Immature natural killer cell (primary cell): ENCODE measurements at regions not wholly inside any gene's neighbourhood (a gene's known extent, or its start where the extent isn't known, plus 50 kb on each side); places are given as distances from the start of the nearest gene placed in this dataset.

Experiments
- DNase-seq, 3 donors: peaks; one replicate each; pipeline ENCODE4 v3.0.0; 2022; ENCODE audit warnings: mixed read lengths in 1 of 3
- H3K27ac Mint-ChIP-seq, 6 donors: one replicate each; pipeline ENCODE4 v1.8.0; 2020; ENCODE audit warnings: mixed read lengths in 6 of 6, mild to moderate bottlenecking in 5 of 6, inconsistent platforms in 4 of 6, moderate library complexity in 3 of 6
- H3K27me3 Mint-ChIP-seq, 3 donors: one replicate each; pipeline ENCODE4 v1.8.0; 2020 to 2021; ENCODE audit warnings: low read depth in 3 of 3, mild to moderate bottlenecking in 3 of 3, mixed read lengths in 3 of 3, moderate library complexity in 3 of 3, inconsistent platforms in 1 of 3
- H3K36me3 Mint-ChIP-seq, 3 donors: one replicate each; pipeline ENCODE4 v1.8.0; 2020; ENCODE audit warnings: mixed read lengths in 3 of 3, inconsistent platforms in 2 of 3, mild to moderate bottlenecking in 2 of 3
- H3K4me1 Mint-ChIP-seq, 2 donors: one replicate each; pipeline ENCODE4 v1.8.0; 2020; ENCODE audit warnings: inconsistent platforms in 2 of 2, mild to moderate bottlenecking in 2 of 2, mixed read lengths in 2 of 2, moderate library complexity in 1 of 2
- H3K4me3 Mint-ChIP-seq, 5 donors: one replicate each; pipeline ENCODE4 v1.8.0; 2020; ENCODE audit warnings: mild to moderate bottlenecking in 5 of 5, mixed read lengths in 5 of 5, inconsistent platforms in 3 of 5, moderate library complexity in 3 of 5
- H3K9me3 Mint-ChIP-seq, 6 donors: one replicate each; pipeline ENCODE4 v1.8.0; 2020; ENCODE audit warnings: mild to moderate bottlenecking in 6 of 6, mixed read lengths in 6 of 6, inconsistent platforms in 4 of 6, moderate library complexity in 3 of 6

- peaks cover 2 to 5% (median 2%) of the 10 kb centered on the region in 3 donors for H3K27me3 Mint-ChIP-seq
- H3K27ac Mint-ChIP-seq = no peak overlapping the region
- no peak overlapping the region for H3K4me3 Mint-ChIP-seq
- peaks cover 0 to 3% (median under 1%) of the 10 kb centered on the region in 6 donors for H3K9me3 Mint-ChIP-seq
- no peak for DNase-seq
- H3K4me1 Mint-ChIP-seq = no peaks in the 10 kb centered on the region
- no peaks in the 10 kb centered on the region for H3K36me3 Mint-ChIP-seq
Observed at GRCh38 chr15:25514522-25514921, 75.7 kb upstream of the UBE3A start.

GRCh38 chr15:25512957-25513356 is 74.1 kb upstream of the UBE3A start:
- no peak for DNase-seq
- Mint-ChIP-seq H3K36me3 (no peaks in the 10 kb centered on the region), H3K4me1 (no peaks in the 10 kb centered on the region), H3K27me3 (peaks cover 0 to 5% (median 2%) of the 10 kb centered on the region in 3 donors), H3K9me3 (peaks cover 0 to 3% (median under 1%) of the 10 kb centered on the region in 6 donors), H3K27ac (no peak overlapping the region), H3K4me3 (no peak overlapping the region)

- Mint-ChIP-seq H3K4me1 (no peaks in the 10 kb centered on the region), H3K36me3 (no peaks in the 10 kb centered on the region), H3K27ac (no peak overlapping the region), H3K9me3 (peaks cover 0 to 3% (median under 1%) of the 10 kb centered on the region in 6 donors), H3K4me3 (no peak overlapping the region), H3K27me3 (peaks cover 2 to 3% (median 2%) of the 10 kb centered on the region in 3 donors)
- DNase-seq = no peak
Observed at GRCh38 chr15:25510146-25510545, 71.3 kb upstream of the UBE3A start.

DNA sequence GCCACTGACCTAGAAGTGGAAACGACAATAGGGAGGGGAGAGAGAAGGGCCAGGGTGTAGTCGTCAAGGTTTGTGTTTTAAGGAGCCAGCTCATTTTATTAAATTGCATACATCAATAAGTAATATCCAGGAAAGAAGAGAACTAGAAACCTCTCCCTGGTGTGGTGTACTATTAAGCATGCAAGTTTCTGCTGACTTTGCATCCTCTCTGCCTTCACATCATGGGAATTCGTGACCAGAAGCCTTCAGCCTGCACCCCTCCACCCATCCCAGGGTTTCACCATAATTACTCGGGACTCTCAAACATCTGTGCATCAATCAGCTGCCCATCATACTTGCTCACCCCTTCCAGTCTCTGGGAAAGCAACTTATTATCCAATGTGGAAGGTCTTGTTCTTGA is 70.9 kb upstream of the UBE3A start:
- no peak overlapping the region for H3K27ac Mint-ChIP-seq
- H3K4me1 Mint-ChIP-seq = no peaks in the 10 kb centered on the region
- no peak overlapping the region for H3K4me3 Mint-ChIP-seq
- H3K9me3 Mint-ChIP-seq = peaks cover 0 to 3% (median under 1%) of the 10 kb centered on the region in 6 donors
- no peaks in the 10 kb centered on the region for H3K36me3 Mint-ChIP-seq
- DNase-seq = no peak
- peaks cover 0 to 3% (median 2%) of the 10 kb centered on the region in 3 donors for H3K27me3 Mint-ChIP-seq

GRCh38 chr15:25508369-25509002 is 69.7 kb upstream of the UBE3A start:
- Mint-ChIP-seq H3K4me1 (no peaks in the 10 kb centered on the region), H3K9me3 (peaks cover 0 to 1% (median 0%) of the 10 kb centered on the region in 6 donors), H3K27ac (no peak overlapping the region), H3K27me3 (peaks cover 0 to 3% (median 2%) of the 10 kb centered on the region in 3 donors), H3K36me3 (no peaks in the 10 kb centered on the region), H3K4me3 (no peak overlapping the region)
- no peak for DNase-seq

GRCh38 chr15:25504307-25504706 is 65.5 kb upstream of the UBE3A start:
- Mint-ChIP-seq H3K36me3 (no peaks in the 10 kb centered on the region), H3K27me3 (peaks cover 0 to 3% (median 2%) of the 10 kb centered on the region in 3 donors), H3K9me3 (no peaks in the 10 kb centered on the region), H3K27ac (no peak overlapping the region), H3K4me3 (no peak overlapping the region), H3K4me1 (no peaks in the 10 kb centered on the region)
- no peak for DNase-seq

- no peaks in the 10 kb centered on the region for H3K36me3 Mint-ChIP-seq
- DNase-seq = peak in 1 of 3 donors; percentile 9
Observed at GRCh38 chr15:25501828-25502446, 63.1 kb upstream of the UBE3A start.

DNA sequence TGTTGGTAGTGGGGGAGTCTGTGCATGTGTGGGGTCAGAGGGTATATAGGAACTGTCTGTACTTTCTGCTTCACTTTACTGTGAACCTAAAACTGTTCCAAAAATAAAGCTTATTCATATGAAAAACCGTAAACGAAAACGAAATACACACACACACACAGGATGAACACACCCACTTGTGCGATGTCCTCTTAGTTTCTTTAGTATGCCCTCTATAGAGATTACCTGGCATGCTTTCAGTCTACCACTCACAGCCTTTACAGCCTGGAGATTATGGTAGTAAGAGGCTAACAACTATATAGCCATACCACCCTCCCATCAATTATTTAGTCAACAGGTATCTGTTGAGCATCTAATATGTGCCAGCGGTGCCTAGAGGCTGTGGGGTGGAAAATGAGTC is 60.0 kb upstream of the UBE3A start:
- DNase-seq = no peak
- no peaks in the 10 kb centered on the region for H3K4me1 Mint-ChIP-seq
- H3K36me3 Mint-ChIP-seq = no peaks in the 10 kb centered on the region
- no peak overlapping the region for H3K27ac Mint-ChIP-seq
- H3K9me3 Mint-ChIP-seq = peaks cover 0 to 9% (median 5%) of the 10 kb centered on the region in 6 donors
- no peak overlapping the region for H3K4me3 Mint-ChIP-seq
- H3K27me3 Mint-ChIP-seq = peaks cover 0 to 4% (median 3%) of the 10 kb centered on the region in 3 donors

More at GRCh38 chr15:25501828-25502446, 63.1 kb upstream of the UBE3A start:
- no peak overlapping the region for H3K4me3 Mint-ChIP-seq
- no peak overlapping the region for H3K27ac Mint-ChIP-seq
- peaks cover 0 to 1% (median 0%) of the 10 kb centered on the region in 6 donors for H3K9me3 Mint-ChIP-seq
- no peaks in the 10 kb centered on the region for H3K4me1 Mint-ChIP-seq
- H3K27me3 Mint-ChIP-seq = peaks cover under 1 to 2% (median 1%) of the 10 kb centered on the region in 3 donors

GRCh38 chr15:25497934-25498333 is 59.1 kb upstream of the UBE3A start:
- Mint-ChIP-seq H3K27ac (no peak overlapping the region), H3K4me3 (no peak overlapping the region), H3K9me3 (peaks cover 0 to 16% (median 9%) of the 10 kb centered on the region in 6 donors), H3K36me3 (peaks cover 0 to 5% (median 0%) of the 10 kb centered on the region in 3 donors), H3K4me1 (no peaks in the 10 kb centered on the region), H3K27me3 (peaks cover 0 to 4% (median 3%) of the 10 kb centered on the region in 3 donors)
- no peak for DNase-seq

DNA sequence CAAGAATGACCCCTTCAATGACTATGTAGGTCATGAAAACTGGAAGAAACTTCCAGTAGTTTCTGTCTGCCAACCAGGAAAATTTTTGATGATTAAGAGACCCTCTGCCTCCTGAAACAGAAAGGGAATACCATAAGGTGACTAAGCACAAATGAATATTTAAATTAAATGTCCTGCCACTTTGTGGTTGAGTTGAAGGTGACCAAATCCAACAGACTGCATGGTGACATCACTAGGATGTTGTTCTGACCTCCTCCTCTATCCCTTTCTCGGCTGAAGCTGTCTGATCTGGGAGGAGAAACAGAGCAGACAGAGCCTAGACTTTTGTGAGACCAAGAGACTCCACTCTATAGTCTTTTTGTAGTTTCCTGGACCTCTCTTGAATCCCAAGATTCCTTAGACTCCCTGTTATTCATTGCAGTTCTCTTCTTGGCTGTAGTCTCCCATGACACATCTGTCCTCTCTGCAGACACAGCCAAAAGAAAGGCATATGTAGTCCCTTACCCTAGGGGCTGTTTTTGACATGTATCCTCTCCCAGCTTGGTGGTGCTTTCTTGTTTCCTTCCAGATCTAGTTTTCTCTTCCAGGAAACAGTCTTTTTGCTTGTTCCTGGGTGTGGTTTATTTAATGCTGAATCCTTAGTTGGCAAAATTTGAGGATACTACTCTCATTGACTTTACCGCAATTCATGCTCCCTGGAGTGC is 55.2 kb upstream of the UBE3A start:
- H3K27ac Mint-ChIP-seq = no peak overlapping the region
- peaks cover 11 to 41% (median 28%) of the 10 kb centered on the region in 6 donors for H3K9me3 Mint-ChIP-seq
- peaks cover 0 to 4% (median 3%) of the 10 kb centered on the region in 3 donors for H3K27me3 Mint-ChIP-seq
- no peak for DNase-seq
- H3K4me1 Mint-ChIP-seq = no peaks in the 10 kb centered on the region
- H3K4me3 Mint-ChIP-seq = no peak overlapping the region
- peaks cover 0 to 9% (median 3%) of the 10 kb centered on the region in 3 donors for H3K36me3 Mint-ChIP-seq

- peaks cover 12 to 42% (median 31%) of the 10 kb centered on the region in 6 donors for H3K9me3 Mint-ChIP-seq
- H3K4me1 Mint-ChIP-seq = no peaks in the 10 kb centered on the region
- H3K27ac Mint-ChIP-seq = no peak overlapping the region
- H3K36me3 Mint-ChIP-seq = peaks cover 0 to 9% (median 3%) of the 10 kb centered on the region in 3 donors
- H3K4me3 Mint-ChIP-seq = no peak overlapping the region
- H3K27me3 Mint-ChIP-seq = peaks cover 0 to 4% (median 3%) of the 10 kb centered on the region in 3 donors
- DNase-seq = no peak
Observed at GRCh38 chr15:25492315-25492714, 53.5 kb upstream of the UBE3A start.
